COLO829 (cell line): ENCODE measurements at regions not wholly inside any gene's neighbourhood (a gene's known extent, or its start where the extent isn't known, plus 50 kb on each side); places are given as distances from the start of the nearest gene placed in this dataset.

Source experiments
- DNase-seq: peaks from one replicate; pipeline ENCODE4 v3.0.0; 2012; ENCODE audit warnings: low spot score

- DNase-seq, result no peak
Observed at GRCh38 chr9:109913461-109913810, 133.4 kb downstream of the PALM2AKAP2 start.

DNA sequence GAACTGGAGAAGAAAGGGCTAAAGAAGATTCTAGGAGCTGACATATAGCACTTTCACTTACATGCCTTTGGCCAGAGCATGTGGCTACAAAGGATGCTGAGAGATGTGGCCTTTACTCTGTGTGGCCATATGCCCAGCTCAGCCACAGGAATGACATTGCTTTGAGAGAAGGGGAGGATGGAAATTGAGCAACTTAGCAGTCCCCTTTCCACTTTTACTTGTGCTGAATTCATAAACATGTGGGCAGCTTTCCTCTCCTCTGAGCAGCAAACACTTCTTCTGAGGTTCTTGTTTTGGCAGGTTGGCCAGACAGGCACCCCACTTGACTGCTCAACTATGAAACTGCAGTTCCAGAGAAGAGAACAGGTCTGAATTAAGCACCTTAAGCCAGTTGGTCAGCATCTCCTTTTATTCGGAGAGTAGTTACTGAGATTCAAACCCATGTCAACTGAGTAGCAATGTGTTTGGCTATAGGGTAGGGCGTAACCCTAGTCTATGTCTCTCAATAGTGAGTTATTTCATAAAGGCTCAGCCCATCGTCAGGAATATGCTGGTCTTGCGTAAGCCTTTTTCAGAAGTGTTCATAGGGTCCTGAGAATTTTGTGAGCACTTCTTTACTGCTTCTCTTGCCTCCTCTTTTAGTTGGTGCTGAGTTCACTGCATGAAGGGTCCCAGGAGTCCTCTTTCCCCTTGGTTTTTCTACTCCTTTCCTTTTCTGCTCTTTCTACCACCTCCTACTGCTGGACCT is 134.5 kb downstream of the PALM2AKAP2 start:
- no peak for DNase-seq

DNA sequence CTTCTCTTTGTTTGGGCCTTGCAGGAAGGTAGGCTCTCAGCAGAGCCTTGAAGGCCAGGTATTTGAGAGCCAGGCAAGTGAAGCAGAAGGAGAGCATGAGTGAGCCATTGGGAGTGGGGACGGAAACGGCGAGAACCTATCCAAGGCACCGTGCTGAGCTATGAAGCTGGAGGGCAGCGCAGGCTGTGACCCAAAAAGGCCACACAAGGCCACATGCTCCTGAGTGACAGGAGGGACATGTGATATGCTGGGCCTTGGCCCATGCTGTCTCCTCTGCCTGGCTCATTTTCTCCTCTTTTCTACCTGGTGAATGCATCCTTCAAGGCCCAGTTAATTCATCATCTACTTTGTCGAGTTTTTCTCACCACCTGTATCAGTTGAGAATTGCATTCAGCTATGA is 136.3 kb downstream of the PALM2AKAP2 start:
- DNase-seq, result no peak

- no peak for DNase-seq
Observed at GRCh38 chr9:109918339-109919163, 138.6 kb downstream of the PALM2AKAP2 start.

GRCh38 chr9:109919736-109920408 is 139.9 kb downstream of the PALM2AKAP2 start:
- DNase-seq, result no peak

GRCh38 chr9:109922617-109923470 is 142.8 kb downstream of the PALM2AKAP2 start:
- DNase-seq, result no peak

- no peak for DNase-seq
Observed at GRCh38 chr9:109923471-109923760, 143.4 kb downstream of the PALM2AKAP2 start.

GRCh38 chr9:109923806-109924205 is 143.8 kb downstream of the PALM2AKAP2 start:
- no peak for DNase-seq

DNA sequence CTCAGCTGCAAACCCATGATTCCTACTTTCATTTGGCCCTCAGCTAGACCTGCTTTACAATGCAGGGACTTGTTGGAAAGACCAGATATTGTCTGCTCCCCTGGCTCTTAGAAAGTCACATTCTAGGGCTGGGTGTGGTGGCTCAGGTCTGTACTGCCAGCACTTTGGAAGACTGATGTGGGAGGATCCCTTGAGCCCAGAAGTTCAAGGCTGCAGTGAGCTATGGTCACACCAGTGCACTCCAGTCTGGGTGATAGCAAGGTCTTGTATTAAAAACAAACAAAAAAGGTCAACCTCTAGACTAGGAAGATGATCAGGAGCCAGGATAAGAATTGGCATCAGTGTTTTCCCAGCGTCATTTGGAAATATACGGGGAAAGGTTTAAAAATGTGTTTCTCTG is 145.8 kb downstream of the PALM2AKAP2 start:
- DNase-seq, result no peak

GRCh38 chr9:109926421-109926869 is 146.4 kb downstream of the PALM2AKAP2 start:
- DNase-seq, result no peak

GRCh38 chr9:109931623-109932022 is 151.6 kb downstream of the PALM2AKAP2 start:
- no peak for DNase-seq

DNA sequence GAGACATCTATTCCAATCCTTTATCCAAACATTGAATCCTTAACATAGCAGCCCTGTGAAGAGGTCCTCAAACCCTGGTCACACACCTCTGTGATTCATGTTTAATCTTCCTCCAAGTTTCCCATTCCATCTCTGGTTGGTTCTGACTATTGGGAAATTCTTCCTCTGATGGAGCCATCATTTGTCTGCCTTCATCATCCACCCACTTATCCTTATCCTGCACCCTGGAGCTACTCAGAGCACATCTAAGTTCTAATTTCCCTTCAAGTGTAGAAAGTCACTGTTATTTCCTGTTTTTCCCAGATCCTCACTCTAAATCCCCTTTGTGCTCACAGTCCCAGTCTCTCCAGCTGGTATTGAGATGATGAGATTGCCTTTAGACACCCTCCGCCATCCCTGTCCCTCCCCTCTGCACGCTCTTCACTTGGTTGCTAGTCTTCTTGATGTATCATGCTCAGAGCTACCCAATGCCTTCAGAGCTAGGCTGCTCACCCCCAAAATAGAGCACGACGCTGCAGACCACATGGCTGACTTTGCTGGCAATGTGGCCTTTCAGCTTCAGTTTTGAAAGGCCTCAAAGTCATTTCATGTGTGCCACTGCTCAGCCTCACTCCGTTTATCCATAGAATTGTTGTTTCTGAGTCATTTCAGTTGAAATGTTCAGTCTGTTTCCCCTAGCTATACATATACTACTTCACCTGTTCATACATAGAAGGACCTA is 154.3 kb downstream of the PALM2AKAP2 start:
- DNase-seq, result no peak

GRCh38 chr9:109934857-109935215 is 154.8 kb downstream of the PALM2AKAP2 start:
- DNase-seq, result no peak

- no peak for DNase-seq
Observed at GRCh38 chr9:109935406-109936087, 155.5 kb downstream of the PALM2AKAP2 start.

DNA sequence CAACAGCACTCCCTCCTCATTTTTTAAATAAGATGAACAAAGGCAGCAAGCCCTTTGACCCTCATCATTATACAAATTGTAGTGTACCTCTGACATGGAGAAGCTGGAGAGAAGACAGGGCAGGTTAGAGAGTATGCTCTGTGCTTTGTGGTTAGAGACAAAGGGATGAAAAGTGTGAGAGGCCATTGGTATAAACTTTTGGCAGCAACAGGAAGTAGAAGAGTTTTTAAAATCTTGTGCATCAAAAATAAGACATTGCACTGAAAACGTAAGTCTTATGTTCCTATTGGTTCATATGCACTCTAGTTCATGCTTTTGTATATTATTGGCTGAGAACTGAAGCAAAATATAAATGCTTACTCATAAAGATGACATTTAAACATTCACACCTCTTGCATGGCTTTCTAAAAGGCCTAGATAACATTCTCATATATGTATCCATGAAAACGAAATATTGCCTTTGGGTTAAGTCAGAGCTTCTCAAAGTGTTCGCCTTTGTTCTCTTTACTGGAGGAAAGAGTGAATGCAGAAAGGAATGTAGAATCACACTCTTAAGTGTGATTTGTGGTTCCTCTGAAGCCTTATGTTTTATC is 158.0 kb downstream of the PALM2AKAP2 start:
- DNase-seq, result no peak

DNA sequence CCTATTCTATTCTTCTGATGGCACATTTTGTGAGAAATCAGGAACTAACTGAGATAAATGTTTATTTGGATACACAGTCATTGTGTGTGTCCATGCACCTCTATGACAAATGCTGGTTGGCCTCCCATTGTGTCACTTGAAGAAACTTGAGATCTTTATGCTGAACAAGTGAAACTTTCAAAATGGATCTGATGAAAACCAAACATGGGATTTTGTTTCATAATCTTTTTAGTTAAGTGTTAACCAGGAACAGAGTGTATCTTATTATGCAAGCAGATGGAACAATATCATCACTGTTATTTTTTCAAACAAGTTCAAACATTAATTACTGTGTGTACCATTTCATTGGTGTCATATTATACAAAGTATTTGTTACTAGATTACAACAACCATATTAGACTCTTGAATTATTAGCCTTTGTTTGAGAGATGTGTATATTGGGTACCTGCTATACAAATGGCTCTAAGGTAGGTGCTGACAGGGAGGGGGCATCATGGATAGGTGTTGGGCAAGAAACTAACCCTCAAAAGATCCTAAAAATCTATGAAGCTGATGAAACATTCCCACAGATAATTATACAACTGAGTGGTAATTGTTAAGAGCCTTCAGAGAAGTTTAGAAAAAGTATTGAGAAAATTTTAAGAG is 159.8 kb downstream of the PALM2AKAP2 start:
- DNase-seq, result no peak

- DNase-seq, result no peak
Observed at GRCh38 chr9:109940561-109940960, 160.6 kb downstream of the PALM2AKAP2 start.

GRCh38 chr9:109941771-109942170 is 161.8 kb downstream of the PALM2AKAP2 start:
- no peak for DNase-seq

DNA sequence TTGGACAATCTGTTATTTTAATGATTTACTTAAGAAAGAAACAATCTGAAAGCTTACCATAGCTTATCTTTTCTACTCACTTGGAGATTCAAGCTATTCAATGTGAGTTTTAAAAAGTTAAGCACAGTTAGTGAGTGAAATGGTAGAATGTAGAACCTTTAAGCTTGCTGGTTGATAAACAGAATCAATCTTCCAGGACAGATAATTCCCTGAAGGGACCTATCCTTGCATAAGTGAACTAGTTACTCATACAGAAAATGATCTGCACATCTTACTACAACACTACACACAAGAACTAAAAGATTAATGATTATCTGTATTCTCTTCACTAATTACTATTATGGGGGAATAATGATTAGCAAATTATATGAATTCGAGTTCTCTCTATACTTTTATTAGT is 165.6 kb downstream of the PALM2AKAP2 start:
- no peak for DNase-seq

GRCh38 chr9:109948453-109948852 is 168.5 kb downstream of the PALM2AKAP2 start:
- no peak for DNase-seq
